B cell (primary cell): ENCODE measurements at regions not wholly inside any gene's neighbourhood (a gene's known extent, or its start where the extent isn't known, plus 50 kb on each side); places are given as distances from the start of the nearest gene placed in this dataset.

ENCODE experiments used
- ATAC-seq: fragments of 200-7000 bp; cut with Tn5 transposase; one replicate; pipeline ENCODE4 v1.10.0; 2021; ENCODE audit warnings: low read depth, mild to moderate bottlenecking, moderate number of reproducible peaks, moderate library complexity
- CTCF ChIA-PET: fragments of 350-600 bp; sonication (Branson Sonifier 250); formaldehyde crosslinking; loops from one replicate; lab custom pipeline; 2021; ENCODE audit warnings: antibody characterized with exemption, inconsistent platforms; lab: Charles Lee
- POLR2A ChIA-PET: fragments of 350-600 bp; sonication (Branson Sonifier 250); formaldehyde crosslinking; loops from one replicate; lab custom pipeline; 2021; ENCODE audit warnings: antibody characterized with exemption; lab: Charles Lee
- DNase-seq: peaks from one replicate; pipeline ENCODE4 v3.0.0; 2013
- H2AFZ ChIP-seq: 2 replicates; pipeline ENCODE4 v1.6.1; 2012; ENCODE audit warnings: mild to moderate bottlenecking, low read depth, low read length; ENCODE audit not compliant: insufficient read depth, poor library complexity, severe bottlenecking
- H3K27ac ChIP-seq, 2 donors: 1 replicate in 1 of 2; 2 replicates in 1 of 2; pipeline ENCODE4 v1.5.1; 2012 to 2013; ENCODE audit warnings: low read length in 2 of 2, mild to moderate bottlenecking in 2 of 2, moderate library complexity in 1 of 2
- H3K27me3 ChIP-seq, 4 experiments: fragments of 200-600 bp in 1 of 4; sonication (generic) in 1 of 4; replicated peaks in 1 of 4; 1 replicate in 2 of 4; 2 replicates in 2 of 4; pipeline versions ENCODE4 v1.6.1 to v1.7.0; 2013 to 2016; ENCODE audit warnings: low read length in 3 of 4, mild to moderate bottlenecking in 2 of 4, mixed read lengths in 1 of 4, moderate library complexity in 1 of 4; ENCODE audit not compliant: insufficient read depth in 4 of 4, control insufficient read depth in 3 of 4; ENCODE audit errors: control extremely low read depth in 1 of 4
- H3K36me3 ChIP-seq, 2 experiments: replicated peaks in 1 of 2; 1 replicate in 1 of 2; 2 replicates in 1 of 2; pipeline versions ENCODE4 v1.6.1 to v1.7.1; 2013; ENCODE audit warnings: low read length in 1 of 2; ENCODE audit not compliant: insufficient read depth in 2 of 2, control insufficient read depth in 1 of 2; ENCODE audit errors: control extremely low read depth in 1 of 2, extremely low read depth in 1 of 2
- H3K4me1 ChIP-seq, 2 donors: fragments of 200-600 bp in 1 of 2; sonication (generic) in 1 of 2; 1 replicate in 1 of 2; 2 replicates in 1 of 2; pipeline versions ENCODE4 v1.5.1 to v1.6.1; 2013 to 2017; ENCODE audit warnings: low read length in 2 of 2; ENCODE audit not compliant: control insufficient read depth in 2 of 2, insufficient read depth in 2 of 2
- H3K4me2 ChIP-seq: replicated peaks from 2 replicates; pipeline ENCODE3; 2012; ENCODE audit warnings: mild to moderate bottlenecking, low read depth, low read length; ENCODE audit not compliant: poor library complexity, severe bottlenecking
- H3K4me3 ChIP-seq, 5 experiments: fragments of 200-600 bp in 1 of 5; sonication (generic) in 1 of 5; 1 replicate in 3 of 5; 2 replicates in 2 of 5; pipeline versions ENCODE4 v1.5.1 to v1.7.0; 2011 to 2016; ENCODE audit warnings: low read length in 4 of 5, mild to moderate bottlenecking in 4 of 5, low read depth in 2 of 5, control low read depth in 1 of 5, moderate library complexity in 1 of 5; ENCODE audit not compliant: insufficient read depth in 1 of 5; ENCODE audit errors: control extremely low read depth in 1 of 5, extremely low read depth in 1 of 5
- H3K79me2 ChIP-seq: fragments of 200-600 bp; sonication (generic); one replicate; pipeline ENCODE4 v1.6.0; 2016; ENCODE audit warnings: low read length; ENCODE audit not compliant: control insufficient read depth, insufficient read depth
- H3K9ac ChIP-seq: fragments of 200-600 bp; sonication (generic); 2 replicates; pipeline ENCODE4 v1.6.1; 2017; ENCODE audit warnings: mild to moderate bottlenecking, low read length, moderate library complexity
- H3K9me3 ChIP-seq, 3 donors: one replicate each; pipeline versions ENCODE4 v1.6.1 to v1.7.1; 2013; ENCODE audit warnings: low read length in 2 of 3; ENCODE audit not compliant: control insufficient read depth in 2 of 3, insufficient read depth in 1 of 3; ENCODE audit errors: control extremely low read depth in 1 of 3
- H4K20me1 ChIP-seq: 2 replicates; pipeline ENCODE4 v1.6.0; 2012; ENCODE audit warnings: mild to moderate bottlenecking, low read length; ENCODE audit not compliant: insufficient read depth, control insufficient read depth, poor library complexity, severe bottlenecking
- H3K27ac Mint-ChIP-seq: one replicate; pipeline ENCODE4 v1.8.0; 2021; ENCODE audit warnings: mixed read lengths
- H3K27me3 Mint-ChIP-seq: one replicate; pipeline ENCODE4 v1.8.0; 2021; ENCODE audit warnings: mixed read lengths
- H3K4me1 Mint-ChIP-seq: one replicate; pipeline ENCODE4 v1.8.0; 2021; ENCODE audit warnings: mixed read lengths
- H3K4me3 Mint-ChIP-seq: one replicate; pipeline ENCODE4 v1.8.0; 2021; ENCODE audit warnings: mixed read lengths
- H3K9me3 Mint-ChIP-seq: one replicate; pipeline ENCODE4 v1.8.0; 2022; ENCODE audit warnings: mixed read lengths; ENCODE audit not compliant: insufficient read depth
- EZH2 ChIP-seq: IDR thresholded peaks from 2 replicates; pipeline ENCODE4 v1.6.1; 2012; ENCODE audit warnings: borderline replicate concordance, low read depth, mild to moderate bottlenecking, moderate library complexity, low read length; ENCODE audit not compliant: insufficient read depth, poor library complexity, severe bottlenecking
- WGBS: methylation state at CpG from one replicate; pipeline ENCODE4 v1.1.5; 2013; ENCODE audit warnings: missing lambda C conversion rate; ENCODE audit not compliant: insufficient coverage; 5-methylcytosine and 5-hydroxymethylcytosine counted together
- intact Hi-C: fragments of 100-400 bp; cut with micrococcal nuclease; formaldehyde crosslinking; loops from one replicate; pipeline ENCODE4 v1.10.0; 2022
- TF ChIP-seq, protein P1 (sequence below): fragments of 200-600 bp; IDR thresholded peaks from one replicate; pipeline ENCODE4 v1.8.0; 2022; ENCODE audit warnings: antibody characterized with exemption, mild to moderate bottlenecking

DNA sequence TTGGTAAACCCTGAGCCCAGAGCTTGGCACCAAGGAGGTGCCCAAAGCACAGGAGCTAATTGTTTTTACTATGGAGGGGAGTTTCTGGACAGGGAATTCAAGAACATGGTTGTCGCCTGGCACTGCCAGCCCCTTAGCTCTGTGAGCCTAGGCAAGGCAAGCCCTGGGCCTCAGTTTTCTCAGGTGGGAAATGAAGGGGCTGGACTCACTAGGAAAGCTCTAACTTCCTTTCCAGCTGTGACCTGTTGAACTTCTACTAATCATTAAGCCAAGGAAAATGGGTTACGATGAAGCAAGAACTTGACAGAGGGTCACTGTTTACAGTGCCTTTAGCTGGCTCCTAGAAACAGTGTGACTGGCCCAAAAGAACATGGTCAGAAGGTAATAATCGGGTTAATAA lies 277.2 kb downstream of the SHQ1 start:
- TF ChIP-seq, protein P1, sequence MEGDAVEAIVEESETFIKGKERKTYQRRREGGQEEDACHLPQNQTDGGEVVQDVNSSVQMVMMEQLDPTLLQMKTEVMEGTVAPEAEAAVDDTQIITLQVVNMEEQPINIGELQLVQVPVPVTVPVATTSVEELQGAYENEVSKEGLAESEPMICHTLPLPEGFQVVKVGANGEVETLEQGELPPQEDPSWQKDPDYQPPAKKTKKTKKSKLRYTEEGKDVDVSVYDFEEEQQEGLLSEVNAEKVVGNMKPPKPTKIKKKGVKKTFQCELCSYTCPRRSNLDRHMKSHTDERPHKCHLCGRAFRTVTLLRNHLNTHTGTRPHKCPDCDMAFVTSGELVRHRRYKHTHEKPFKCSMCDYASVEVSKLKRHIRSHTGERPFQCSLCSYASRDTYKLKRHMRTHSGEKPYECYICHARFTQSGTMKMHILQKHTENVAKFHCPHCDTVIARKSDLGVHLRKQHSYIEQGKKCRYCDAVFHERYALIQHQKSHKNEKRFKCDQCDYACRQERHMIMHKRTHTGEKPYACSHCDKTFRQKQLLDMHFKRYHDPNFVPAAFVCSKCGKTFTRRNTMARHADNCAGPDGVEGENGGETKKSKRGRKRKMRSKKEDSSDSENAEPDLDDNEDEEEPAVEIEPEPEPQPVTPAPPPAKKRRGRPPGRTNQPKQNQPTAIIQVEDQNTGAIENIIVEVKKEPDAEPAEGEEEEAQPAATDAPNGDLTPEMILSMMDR: no peak
- no peak for TF ChIP-seq EZH2
- ChIA-PET POLR2A (no interaction called here), CTCF (no interaction called here)
- DNase-seq (no peak), ATAC-seq (no peak)
- Histone ChIP-seq H3K9ac (no peak overlapping the region), H3K36me3 (no peaks in the 10 kb centered on the region), H4K20me1 (no peaks in the 10 kb centered on the region), H3K27me3 (peaks cover 0 to 5% (median 0%) of the 10 kb centered on the region in 4 experiments), H2AFZ (no peak overlapping the region), H3K27ac (no peak overlapping the region), H3K79me2 (no peaks in the 10 kb centered on the region), H3K9me3 (no peaks in the 10 kb centered on the region), H3K4me1 (no peaks in the 10 kb centered on the region), H3K4me3 (no peak overlapping the region), H3K4me2 (no peak overlapping the region)
- 100% methylated on average over 2 of the region's 3 CpGs for WGBS
- no peaks in the 10 kb centered on the region for H3K4me1 Mint-ChIP-seq
- no peak overlapping the region for H3K4me3 Mint-ChIP-seq
- H3K27me3 Mint-ChIP-seq: peaks cover 14% of the 10 kb centered on the region
- intact Hi-C loops: no loop called here
- H3K9me3 Mint-ChIP-seq: no peaks in the 10 kb centered on the region
- no peak overlapping the region for H3K27ac Mint-ChIP-seq

DNA sequence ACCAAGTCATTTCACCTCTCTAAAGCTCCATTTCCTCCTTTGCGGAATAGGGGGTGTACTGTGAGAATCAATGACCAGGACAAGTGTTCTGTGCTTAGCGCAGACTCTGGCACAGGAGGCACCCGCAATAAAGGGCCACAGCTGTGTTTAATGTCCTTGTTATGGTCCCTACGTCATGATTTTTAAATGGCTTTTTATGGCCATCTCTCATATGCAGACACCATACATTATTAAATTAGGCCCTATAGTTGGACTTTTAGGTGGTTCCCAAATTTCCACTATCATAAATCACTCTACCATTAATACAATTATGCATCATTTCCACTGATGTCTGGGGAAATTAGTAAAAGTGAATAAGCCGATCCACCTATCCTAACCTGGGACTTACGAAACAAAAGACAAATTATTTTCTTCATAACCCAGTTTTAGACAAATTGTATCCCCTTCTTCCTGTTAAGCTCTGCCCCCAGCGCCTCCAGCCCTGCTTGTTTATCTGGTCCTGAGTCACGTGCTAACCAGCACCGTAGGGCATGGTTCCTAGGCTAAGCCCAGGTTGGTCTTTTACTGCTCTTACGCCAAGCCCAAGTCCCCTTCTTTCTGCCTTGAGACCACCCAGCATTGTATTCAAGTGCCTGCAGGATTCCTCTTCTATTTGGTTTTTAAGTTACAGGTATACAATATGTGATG lies 278.3 kb downstream of the SHQ1 start:
- Mint-ChIP-seq H3K27me3 (peaks cover 13% of the 10 kb centered on the region), H3K9me3 (no peaks in the 10 kb centered on the region), H3K4me3 (no peak overlapping the region), H3K27ac (no peak overlapping the region), H3K4me1 (no peaks in the 10 kb centered on the region)
- POLR2A ChIA-PET: no interaction called here
- no peaks in the 10 kb centered on the region for H4K20me1 ChIP-seq
- ATAC-seq (no peak), DNase-seq (no peak)
- H3K27ac ChIP-seq: no peak overlapping the region
- H3K4me1 ChIP-seq: no peaks in the 10 kb centered on the region
- intact Hi-C loops: no loop called here
- H3K79me2 ChIP-seq: no peaks in the 10 kb centered on the region
- no peak overlapping the region for H3K4me2 ChIP-seq
- H3K9me3 ChIP-seq: no peaks in the 10 kb centered on the region
- no peak overlapping the region for H3K4me3 ChIP-seq
- peaks cover 0 to 5% (median 0%) of the 10 kb centered on the region in 4 experiments for H3K27me3 ChIP-seq
- no peak overlapping the region for H3K9ac ChIP-seq
- WGBS: 86% methylated on average over 7 of the region's 10 CpGs
- TF ChIP-seq, protein P1: no peak
- TF ChIP-seq EZH2: no peak
- no peaks in the 10 kb centered on the region for H3K36me3 ChIP-seq
- no peak overlapping the region for H2AFZ ChIP-seq
- CTCF ChIA-PET: no interaction called here
